Osteocyte (in vitro differentiated cells): ENCODE measurements at regions not wholly inside any gene's neighbourhood (a gene's known extent, or its start where the extent isn't known, plus 50 kb on each side); places are given as distances from the start of the nearest gene placed in this dataset.

ENCODE experiments used
- DNase-seq: peaks from one replicate; pipeline ENCODE4 v3.0.0; 2021; ENCODE audit warnings: mixed read lengths; ENCODE audit not compliant: unreplicated experiment; ENCODE audit errors: extremely low spot score
- H3K27ac Mint-ChIP-seq: one replicate; pipeline ENCODE4 v1.8.0; 2021; ENCODE audit warnings: mild to moderate bottlenecking, mixed read lengths; ENCODE audit not compliant: unreplicated experiment
- H3K27me3 Mint-ChIP-seq: one replicate; pipeline ENCODE4 v1.8.0; 2021; ENCODE audit warnings: mixed read lengths; ENCODE audit not compliant: unreplicated experiment
- H3K36me3 Mint-ChIP-seq: one replicate; pipeline ENCODE4 v1.8.0; 2021; ENCODE audit warnings: mixed read lengths; ENCODE audit not compliant: unreplicated experiment
- H3K4me1 Mint-ChIP-seq: one replicate; pipeline ENCODE4 v1.8.0; 2021; ENCODE audit warnings: mixed read lengths; ENCODE audit not compliant: unreplicated experiment
- H3K4me3 Mint-ChIP-seq: one replicate; pipeline ENCODE4 v1.8.0; 2021; ENCODE audit warnings: mild to moderate bottlenecking, moderate library complexity, mixed read lengths; ENCODE audit not compliant: unreplicated experiment
- H3K9me3 Mint-ChIP-seq: one replicate; pipeline ENCODE4 v1.8.0; 2021; ENCODE audit warnings: mixed read lengths; ENCODE audit not compliant: unreplicated experiment
- TF ChIP-seq, protein P1 (sequence below): fragments of 200-600 bp; sonication (generic); IDR thresholded peaks from 2 replicates; pipeline ENCODE4 v1.5.0; 2021; ENCODE audit warnings: antibody characterized with exemption, mild to moderate bottlenecking, moderate library complexity

DNA sequence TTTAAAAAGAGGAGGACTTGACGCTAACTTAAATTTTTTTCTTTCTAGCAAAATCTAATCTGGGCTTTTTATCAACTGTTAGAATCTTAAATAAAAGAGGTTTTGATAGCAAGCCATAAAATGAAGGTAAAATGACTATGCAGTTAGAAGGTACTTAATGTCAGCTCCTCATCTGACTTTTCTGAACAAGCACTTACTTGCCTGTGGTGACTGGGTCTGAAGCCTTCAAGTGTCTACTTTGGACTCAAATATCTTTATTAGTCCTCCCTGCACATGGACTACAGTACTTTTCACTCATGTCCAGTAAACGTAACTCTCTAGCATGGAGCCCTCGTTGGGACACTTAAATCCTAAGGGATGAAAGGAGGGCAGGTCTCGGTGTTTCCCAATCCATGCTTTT lies 135.9 kb downstream of the P2RY1 start:
- Mint-ChIP-seq H3K4me1 (no peaks in the 10 kb centered on the region), H3K9me3 (no peaks in the 10 kb centered on the region), H3K4me3 (no peak overlapping the region), H3K27ac (no peak overlapping the region), H3K36me3 (no peaks in the 10 kb centered on the region), H3K27me3 (no peaks in the 10 kb centered on the region)
- TF ChIP-seq, protein P1, sequence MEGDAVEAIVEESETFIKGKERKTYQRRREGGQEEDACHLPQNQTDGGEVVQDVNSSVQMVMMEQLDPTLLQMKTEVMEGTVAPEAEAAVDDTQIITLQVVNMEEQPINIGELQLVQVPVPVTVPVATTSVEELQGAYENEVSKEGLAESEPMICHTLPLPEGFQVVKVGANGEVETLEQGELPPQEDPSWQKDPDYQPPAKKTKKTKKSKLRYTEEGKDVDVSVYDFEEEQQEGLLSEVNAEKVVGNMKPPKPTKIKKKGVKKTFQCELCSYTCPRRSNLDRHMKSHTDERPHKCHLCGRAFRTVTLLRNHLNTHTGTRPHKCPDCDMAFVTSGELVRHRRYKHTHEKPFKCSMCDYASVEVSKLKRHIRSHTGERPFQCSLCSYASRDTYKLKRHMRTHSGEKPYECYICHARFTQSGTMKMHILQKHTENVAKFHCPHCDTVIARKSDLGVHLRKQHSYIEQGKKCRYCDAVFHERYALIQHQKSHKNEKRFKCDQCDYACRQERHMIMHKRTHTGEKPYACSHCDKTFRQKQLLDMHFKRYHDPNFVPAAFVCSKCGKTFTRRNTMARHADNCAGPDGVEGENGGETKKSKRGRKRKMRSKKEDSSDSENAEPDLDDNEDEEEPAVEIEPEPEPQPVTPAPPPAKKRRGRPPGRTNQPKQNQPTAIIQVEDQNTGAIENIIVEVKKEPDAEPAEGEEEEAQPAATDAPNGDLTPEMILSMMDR: no peak
- no peak for DNase-seq

DNA sequence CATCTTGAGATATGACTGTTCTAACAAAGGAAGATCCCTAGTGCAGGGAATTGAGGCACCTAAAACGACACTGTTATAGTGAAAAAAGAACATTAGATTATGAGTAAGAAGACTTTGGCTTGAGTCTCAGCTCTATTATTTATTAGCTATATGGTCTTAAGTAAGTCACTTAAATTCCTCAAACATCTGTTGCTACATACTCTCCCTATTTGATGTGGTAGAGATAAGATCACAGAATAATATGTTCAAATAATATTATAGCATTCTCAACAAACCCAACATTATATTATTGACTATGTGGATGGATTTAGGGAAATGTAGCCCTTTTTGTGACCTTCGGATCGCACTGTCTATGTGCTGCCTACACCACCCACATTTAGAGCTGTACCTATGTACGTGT lies 136.9 kb downstream of the P2RY1 start:
- Mint-ChIP-seq H3K4me3 (no peak overlapping the region), H3K9me3 (no peaks in the 10 kb centered on the region), H3K36me3 (no peaks in the 10 kb centered on the region), H3K27me3 (no peaks in the 10 kb centered on the region), H3K4me1 (no peaks in the 10 kb centered on the region), H3K27ac (no peak overlapping the region)
- DNase-seq: no peak
- TF ChIP-seq, protein P1: no peak

DNA sequence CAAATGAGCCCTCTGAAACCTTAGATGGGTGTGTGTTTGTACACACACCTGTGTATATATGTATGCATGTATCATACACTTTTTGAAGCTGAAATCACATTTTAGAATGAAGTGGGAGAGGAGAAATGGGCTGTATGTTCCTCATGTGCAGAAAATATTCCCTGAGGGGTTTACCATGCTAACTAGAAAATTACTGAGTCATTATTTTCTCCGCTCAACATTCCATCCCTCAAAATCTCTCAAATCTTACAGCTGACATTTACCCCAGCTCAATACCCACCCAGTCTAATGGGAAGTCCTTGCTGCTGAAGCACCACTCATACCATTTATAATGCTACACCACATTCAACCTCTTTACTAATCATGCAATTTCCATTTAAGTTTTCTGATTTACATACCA lies 138.6 kb downstream of the P2RY1 start:
- TF ChIP-seq, protein P1: no peak
- no peak overlapping the region for H3K27ac Mint-ChIP-seq
- no peaks in the 10 kb centered on the region for H3K27me3 Mint-ChIP-seq
- H3K36me3 Mint-ChIP-seq: no peaks in the 10 kb centered on the region
- H3K4me3 Mint-ChIP-seq: no peak overlapping the region
- no peak for DNase-seq
- no peaks in the 10 kb centered on the region for H3K4me1 Mint-ChIP-seq
- no peaks in the 10 kb centered on the region for H3K9me3 Mint-ChIP-seq

DNA sequence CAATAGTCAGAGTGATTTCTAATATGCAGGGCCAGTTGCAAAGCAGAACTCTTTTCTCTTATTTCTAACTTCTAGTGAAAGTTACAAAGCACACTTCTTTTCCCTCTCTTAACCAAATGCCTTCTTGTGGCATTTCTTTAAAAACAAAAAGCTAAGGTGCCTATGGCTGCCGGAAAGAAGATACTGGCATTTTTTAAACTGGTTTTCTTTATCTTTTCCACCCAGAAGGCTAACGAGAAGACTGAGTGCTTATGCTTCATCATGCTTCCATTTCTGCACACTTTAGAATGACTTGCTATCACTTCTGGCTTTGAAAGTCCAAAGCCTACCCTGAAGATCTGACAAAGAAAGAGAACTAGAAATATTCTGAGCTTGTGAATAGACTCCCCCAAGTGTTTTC lies 141.3 kb downstream of the P2RY1 start:
- Mint-ChIP-seq H3K27me3 (no peaks in the 10 kb centered on the region), H3K27ac (no peak overlapping the region), H3K36me3 (no peaks in the 10 kb centered on the region), H3K9me3 (no peaks in the 10 kb centered on the region), H3K4me1 (no peaks in the 10 kb centered on the region), H3K4me3 (no peak overlapping the region)
- no peak for DNase-seq
- TF ChIP-seq, protein P1: no peak

DNA sequence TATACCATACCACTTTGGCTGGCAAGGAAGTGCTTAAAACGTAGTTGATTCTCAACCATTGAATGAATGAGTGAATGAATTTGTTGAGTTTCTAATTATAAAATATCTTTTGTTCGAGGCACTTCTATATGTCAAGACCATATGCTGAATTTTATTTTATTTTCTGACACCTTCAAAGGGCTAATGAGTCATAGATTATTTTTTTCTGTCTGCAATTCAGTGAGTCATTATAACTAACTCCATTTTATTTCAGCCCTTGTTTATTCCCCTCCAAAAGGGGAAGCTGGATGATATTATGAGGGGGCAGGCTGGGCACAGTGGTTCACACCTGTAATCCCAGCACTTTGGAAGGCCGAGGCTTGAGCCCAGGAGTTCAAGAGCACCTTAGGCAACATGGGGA lies 142.4 kb downstream of the P2RY1 start:
- Mint-ChIP-seq H3K9me3 (no peaks in the 10 kb centered on the region), H3K27ac (no peak overlapping the region), H3K27me3 (peaks cover 1% of the 10 kb centered on the region), H3K4me3 (no peak overlapping the region), H3K4me1 (no peaks in the 10 kb centered on the region), H3K36me3 (no peaks in the 10 kb centered on the region)
- TF ChIP-seq, protein P1: no peak
- DNase-seq: no peak
